Kidney epithelial cell (primary cell): ENCODE measurements at regions not wholly inside any gene's neighbourhood (a gene's known extent, or its start where the extent isn't known, plus 50 kb on each side); places are given as distances from the start of the nearest gene placed in this dataset.
"Not testable (repeated sequence)": the region's sequence is repeated elsewhere in the genome, so short reads cannot be mapped to it uniquely, and the experiment has no call there.

Experiments used
- DNase-seq: peaks from one replicate; pipeline ENCODE4 v3.0.0-alpha.2; 2010; ENCODE audit warnings: low read depth
- H3K27me3 ChIP-seq: 2 replicates; pipeline ENCODE4 v1.6.0; 2011; ENCODE audit warnings: low read length; ENCODE audit not compliant: control insufficient read depth, insufficient read depth
- H3K36me3 ChIP-seq: 2 replicates; pipeline ENCODE4 v1.5.1; 2011; ENCODE audit warnings: low read length; ENCODE audit not compliant: control insufficient read depth, insufficient read depth
- H3K4me3 ChIP-seq: 2 replicates; pipeline ENCODE4 v1.5.1; 2011; ENCODE audit warnings: low read depth, mild to moderate bottlenecking, control low read depth, low read length
- CTCF ChIP-seq: IDR thresholded peaks from 2 replicates; pipeline ENCODE4 v1.5.1; 2011; ENCODE audit warnings: mild to moderate bottlenecking, moderate library complexity, low read length, control low read depth, inconsistent platforms; ENCODE audit not compliant: insufficient read depth, poor library complexity, severe bottlenecking

- TF ChIP-seq CTCF = no peak
- DNase-seq = no peak
- Histone ChIP-seq H3K27me3 (no peaks in the 10 kb centered on the region), H3K36me3 (no peaks in the 10 kb centered on the region), H3K4me3 (no peak overlapping the region)
These were observed 277.7 kb upstream of the ZNF507 start for GRCh38 chr19:32067685-32068084.

DNA sequence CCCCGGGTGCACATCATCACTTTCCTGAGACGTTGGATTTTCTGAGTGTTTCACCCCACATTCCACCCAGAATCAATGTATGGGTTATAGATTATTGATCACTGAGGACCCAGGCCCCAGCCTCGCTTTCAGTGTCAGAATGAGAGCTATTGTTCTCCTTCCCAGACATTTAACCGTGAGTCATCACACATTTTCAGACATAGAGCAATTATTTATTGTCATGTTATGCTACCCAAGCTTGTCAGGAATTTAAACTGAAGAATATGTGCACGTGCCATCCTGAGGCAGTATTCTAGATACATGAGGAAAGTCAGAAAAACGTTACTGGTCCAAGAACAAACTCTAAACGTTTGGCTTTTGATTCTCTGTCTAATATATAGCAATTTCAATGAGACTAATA, 276.6 kb upstream of the ZNF507 start:
- Histone ChIP-seq H3K36me3 (no peaks in the 10 kb centered on the region), H3K4me3 (no peak overlapping the region), H3K27me3 (no peaks in the 10 kb centered on the region)
- no peak for TF ChIP-seq CTCF
- no peak for DNase-seq

DNA sequence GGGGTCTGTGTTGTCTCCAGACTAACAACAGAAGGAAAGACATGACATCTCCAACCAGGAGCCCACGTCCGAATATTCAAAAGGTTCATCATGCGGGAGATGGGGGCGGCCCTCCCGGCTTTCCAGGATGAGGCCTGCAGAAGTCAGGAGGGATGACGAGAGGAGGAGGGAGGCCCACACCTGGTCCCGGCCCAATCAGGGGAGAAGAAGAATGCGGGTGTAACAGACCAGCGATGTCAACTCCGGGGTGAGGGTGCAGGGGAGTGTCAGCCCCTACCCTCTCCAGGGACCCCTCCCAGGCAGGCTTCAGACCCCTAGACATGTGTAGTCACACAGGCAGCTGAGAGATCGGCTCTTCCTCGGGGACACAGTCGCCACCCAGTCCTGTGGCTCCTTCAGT, 275.3 kb upstream of the ZNF507 start:
- no peaks in the 10 kb centered on the region for H3K27me3 ChIP-seq
- no peak overlapping the region for H3K4me3 ChIP-seq
- no peak for TF ChIP-seq CTCF
- no peak for DNase-seq
- H3K36me3 ChIP-seq = no peaks in the 10 kb centered on the region

DNA sequence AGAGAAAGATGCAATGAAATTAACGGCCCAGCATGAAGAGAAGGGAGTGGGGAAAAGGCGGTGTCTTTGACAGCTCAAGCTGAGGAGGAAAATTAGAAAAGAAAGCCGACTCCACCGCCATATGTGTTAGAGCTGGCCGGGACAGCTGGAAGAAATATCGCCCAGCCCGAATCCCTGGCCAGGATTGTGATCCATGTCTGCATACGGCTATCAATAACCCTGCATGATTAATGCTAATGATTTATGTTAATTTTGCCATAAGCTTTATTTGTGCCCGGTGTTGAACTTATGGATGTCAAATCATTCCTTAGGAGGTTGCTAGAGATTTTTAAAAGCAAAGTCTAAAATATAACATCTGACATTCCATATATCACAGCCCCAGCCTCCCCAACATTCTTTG, 263.4 kb upstream of the ZNF507 start:
- H3K4me3 ChIP-seq = no peak overlapping the region
- no peaks in the 10 kb centered on the region for H3K27me3 ChIP-seq
- TF ChIP-seq CTCF = no peak
- no peak for DNase-seq
- H3K36me3 ChIP-seq = no peaks in the 10 kb centered on the region

DNA sequence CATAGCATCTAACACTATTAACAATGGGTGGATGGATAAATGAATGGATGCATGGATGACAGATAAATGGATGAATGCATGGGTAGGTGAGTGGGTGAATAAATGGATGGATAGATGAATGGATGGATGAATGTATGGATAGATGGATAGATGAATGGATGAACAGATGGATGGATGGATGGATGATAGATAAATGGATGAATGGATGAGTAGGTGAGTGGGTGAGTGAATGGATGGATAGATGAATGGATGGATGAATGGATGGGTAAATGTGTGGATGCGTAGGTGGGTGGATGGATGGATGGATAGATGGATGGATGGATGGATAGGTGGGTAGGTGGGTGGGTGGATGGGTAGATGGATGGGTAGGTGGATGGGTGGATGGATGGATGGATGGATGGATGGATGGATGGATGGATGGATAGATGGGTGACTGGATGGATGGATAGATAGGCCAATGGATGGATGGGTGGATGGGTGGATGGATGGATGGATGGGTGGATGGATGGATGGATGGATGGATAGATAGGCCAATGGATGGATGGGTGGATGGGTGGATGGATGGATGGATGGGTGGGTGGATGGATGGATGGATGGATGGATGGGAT, 260.6 kb upstream of the ZNF507 start:
- H3K4me3 ChIP-seq, H3K27me3 ChIP-seq, DNase-seq, H3K36me3 ChIP-seq: not testable (repeated sequence)

DNA sequence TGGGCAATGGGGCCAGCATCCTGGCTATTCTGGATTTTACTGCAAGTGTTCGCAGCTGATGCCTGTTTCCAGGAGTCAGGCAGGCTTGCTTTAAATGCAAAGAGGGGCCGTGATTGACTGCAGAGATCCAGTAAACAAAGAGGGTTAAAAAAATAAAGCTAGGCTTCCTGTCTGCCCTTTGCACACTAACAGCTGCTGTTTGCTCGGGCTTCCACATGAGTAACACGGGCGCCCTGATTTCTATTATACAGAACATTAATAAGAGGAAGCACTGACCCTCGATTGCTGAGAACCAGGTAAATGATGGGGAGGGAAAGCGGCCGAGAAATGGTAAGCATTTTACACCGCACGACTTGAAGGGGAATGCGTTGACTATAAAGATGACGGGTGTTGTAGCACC, 254.2 kb upstream of the ZNF507 start:
- H3K27me3 ChIP-seq = no peaks in the 10 kb centered on the region
- no peak overlapping the region for H3K4me3 ChIP-seq
- DNase-seq = no peak
- no peaks in the 10 kb centered on the region for H3K36me3 ChIP-seq
- no peak for TF ChIP-seq CTCF
